ENCODE measurements at regions not wholly inside any gene's neighbourhood (a gene's known extent, or its start where the extent isn't known, plus 50 kb on each side); places are given as distances from the start of the nearest gene placed in this dataset.

DNA sequence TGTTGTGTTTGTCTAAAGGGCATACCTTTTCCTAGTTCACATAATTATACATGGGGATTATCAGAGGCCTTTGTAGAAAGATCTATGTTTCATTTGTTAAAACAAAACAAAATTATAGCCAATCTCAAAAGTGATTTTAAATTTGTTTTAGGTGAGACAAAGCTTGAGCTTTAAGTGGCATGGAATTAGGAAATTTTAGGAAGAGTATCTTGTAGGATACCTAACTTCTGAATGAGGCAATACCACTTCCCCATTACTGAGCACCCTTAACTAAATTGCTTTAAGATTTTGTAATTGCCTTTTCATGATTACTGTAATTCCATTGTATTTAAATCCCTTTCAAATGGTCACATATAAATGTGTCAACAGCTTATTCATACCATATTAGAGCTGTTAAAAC is 775.6 kb downstream of the NR2F1-AS1 start:
- TF ChIP-seq, protein P1, sequence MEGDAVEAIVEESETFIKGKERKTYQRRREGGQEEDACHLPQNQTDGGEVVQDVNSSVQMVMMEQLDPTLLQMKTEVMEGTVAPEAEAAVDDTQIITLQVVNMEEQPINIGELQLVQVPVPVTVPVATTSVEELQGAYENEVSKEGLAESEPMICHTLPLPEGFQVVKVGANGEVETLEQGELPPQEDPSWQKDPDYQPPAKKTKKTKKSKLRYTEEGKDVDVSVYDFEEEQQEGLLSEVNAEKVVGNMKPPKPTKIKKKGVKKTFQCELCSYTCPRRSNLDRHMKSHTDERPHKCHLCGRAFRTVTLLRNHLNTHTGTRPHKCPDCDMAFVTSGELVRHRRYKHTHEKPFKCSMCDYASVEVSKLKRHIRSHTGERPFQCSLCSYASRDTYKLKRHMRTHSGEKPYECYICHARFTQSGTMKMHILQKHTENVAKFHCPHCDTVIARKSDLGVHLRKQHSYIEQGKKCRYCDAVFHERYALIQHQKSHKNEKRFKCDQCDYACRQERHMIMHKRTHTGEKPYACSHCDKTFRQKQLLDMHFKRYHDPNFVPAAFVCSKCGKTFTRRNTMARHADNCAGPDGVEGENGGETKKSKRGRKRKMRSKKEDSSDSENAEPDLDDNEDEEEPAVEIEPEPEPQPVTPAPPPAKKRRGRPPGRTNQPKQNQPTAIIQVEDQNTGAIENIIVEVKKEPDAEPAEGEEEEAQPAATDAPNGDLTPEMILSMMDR (IDR thresholded peaks at IDR 0.05), result no peak
- TF ChIP-seq POLR2A (IDR thresholded peaks at IDR 0.05), result no peak

All from heart left ventricle (tissue), 13 donors.